ENCODE measurements at regions not wholly inside any gene's neighbourhood (a gene's known extent, or its start where the extent isn't known, plus 50 kb on each side); places are given as distances from the start of the nearest gene placed in this dataset.

- no peak for DNase-seq (ENCODE audit: low read depth in 1 of 2, low spot score in 1 of 2)
- H3K4me3 ChIP-seq (replicated peaks; ENCODE audit: insufficient read depth, low read length): no peak overlapping the region
- TF ChIP-seq CTCF (IDR thresholded peaks at IDR 0.05; ENCODE audit: insufficient read depth, low read length) (no peak), SPI1 (IDR thresholded peaks at IDR 0.05; ENCODE audit: borderline replicate concordance, low read depth) (no peak), POLR2AphosphoS5 (IDR thresholded peaks at IDR 0.05; ENCODE audit: low read depth) (no peak), GABPA (IDR thresholded peaks at IDR 0.05; ENCODE audit: low read depth) (no peak), REST (IDR thresholded peaks at IDR 0.05; ENCODE audit: insufficient replicate concordance, low read depth) (no peak)
- no peak overlapping the region for H3K27ac ChIP-seq (replicated peaks)
- no peaks in the 10 kb centered on the region for H3K27me3 ChIP-seq (ENCODE audit: insufficient read depth, poor library complexity, severe bottlenecking)
Observed at GRCh38 chr19:30651066-30651465, 278.9 kb downstream of the ZNF536 start.

- peak; percentile 72 for TF ChIP-seq CTCF (IDR thresholded peaks at IDR 0.05; ENCODE audit: insufficient read depth, low read length)
- no peak for TF ChIP-seq SPI1 (IDR thresholded peaks at IDR 0.05; ENCODE audit: borderline replicate concordance, low read depth)
- no peak overlapping the region for H3K27ac ChIP-seq (replicated peaks)
Observed at GRCh38 chr19:30649934-30650614, 277.9 kb downstream of the ZNF536 start.

GRCh38 chr19:30648866-30649862, 277.0 kb downstream of the ZNF536 start:
- TF ChIP-seq SPI1 (IDR thresholded peaks at IDR 0.05; ENCODE audit: borderline replicate concordance, low read depth) (no peak), CTCF (IDR thresholded peaks at IDR 0.05; ENCODE audit: insufficient read depth, low read length) (no peak), GABPA (IDR thresholded peaks at IDR 0.05; ENCODE audit: low read depth) (no peak), REST (IDR thresholded peaks at IDR 0.05; ENCODE audit: insufficient replicate concordance, low read depth) (no peak), POLR2AphosphoS5 (IDR thresholded peaks at IDR 0.05; ENCODE audit: low read depth) (no peak)
- no peak for DNase-seq (ENCODE audit: low read depth in 1 of 2, low spot score in 1 of 2)

More at GRCh38 chr19:30649934-30650614, 277.9 kb downstream of the ZNF536 start:
- Histone ChIP-seq H3K4me3 (replicated peaks; ENCODE audit: insufficient read depth, low read length) (no peak overlapping the region), H3K27me3 (ENCODE audit: insufficient read depth, poor library complexity, severe bottlenecking) (no peaks in the 10 kb centered on the region)
- DNase-seq (ENCODE audit: low read depth in 1 of 2, low spot score in 1 of 2): peak in 1 of 2 experiments; percentile 11

More at GRCh38 chr19:30648866-30649862, 277.0 kb downstream of the ZNF536 start:
- H3K27ac ChIP-seq (replicated peaks): no peak overlapping the region
- no peak overlapping the region for H3K4me3 ChIP-seq (replicated peaks; ENCODE audit: insufficient read depth, low read length)
- H3K27me3 ChIP-seq (ENCODE audit: insufficient read depth, poor library complexity, severe bottlenecking): no peaks in the 10 kb centered on the region
